NCI-H2227 (cell line): ENCODE measurements at regions not wholly inside any gene's neighbourhood (a gene's known extent, or its start where the extent isn't known, plus 50 kb on each side); places are given as distances from the start of the nearest gene placed in this dataset.
A peak's percentile ranks its signal among the peaks of the same experiment; 100 is the strongest.

Experiments
- DNase-seq: peaks from one replicate; lab custom pipeline; 2025; ENCODE audit not compliant: unreplicated experiment; lab: John Stamatoyannopoulos, UW

GRCh38 chr6:50102676-50103075, 52.9 kb upstream of the DEFB112 start:
- no peak for DNase-seq

DNA sequence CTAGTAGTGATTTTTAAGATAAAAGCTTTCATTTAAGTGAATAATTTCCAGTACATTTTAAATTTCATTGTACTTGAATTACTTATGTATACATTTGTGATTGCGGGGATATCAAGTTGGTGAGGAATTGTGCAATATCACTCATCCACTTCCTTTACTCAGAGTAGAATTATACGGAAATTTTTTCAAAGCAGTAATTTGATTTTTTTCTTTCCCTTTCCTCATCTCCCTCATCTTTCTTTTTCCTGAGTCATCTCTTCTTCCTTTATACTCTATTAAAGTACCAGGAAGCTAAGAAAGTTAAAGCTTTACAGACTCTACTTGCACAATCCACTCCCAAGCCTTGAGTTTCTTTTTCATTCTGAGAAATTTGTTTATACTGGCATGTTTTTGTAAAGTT, 60.9 kb upstream of the DEFB112 start:
- no peak for DNase-seq

GRCh38 chr6:50112981-50113857, 63.5 kb upstream of the DEFB112 start:
- no peak for DNase-seq

DNA sequence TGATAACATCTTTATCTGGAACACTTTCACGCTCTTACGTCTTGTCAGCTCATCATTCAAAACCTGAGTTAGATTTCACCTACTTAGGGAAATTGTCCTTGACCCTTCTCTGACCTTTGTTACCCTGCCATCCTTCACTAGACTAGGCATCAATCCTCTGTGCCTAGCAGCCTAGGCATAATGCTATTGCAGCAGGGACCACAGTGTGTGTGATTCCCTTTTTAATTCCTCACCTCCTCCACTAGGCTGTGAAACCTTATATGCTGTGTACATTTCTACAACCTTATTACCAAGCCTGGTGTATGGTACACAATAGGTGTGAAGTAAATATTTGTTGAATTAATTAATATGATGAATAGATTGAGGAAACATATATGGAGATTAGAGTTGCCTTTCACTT, 66.7 kb upstream of the DEFB112 start:
- DNase-seq, result no peak

GRCh38 chr6:50116797-50117542, 67.2 kb upstream of the DEFB112 start:
- no peak for DNase-seq

DNA sequence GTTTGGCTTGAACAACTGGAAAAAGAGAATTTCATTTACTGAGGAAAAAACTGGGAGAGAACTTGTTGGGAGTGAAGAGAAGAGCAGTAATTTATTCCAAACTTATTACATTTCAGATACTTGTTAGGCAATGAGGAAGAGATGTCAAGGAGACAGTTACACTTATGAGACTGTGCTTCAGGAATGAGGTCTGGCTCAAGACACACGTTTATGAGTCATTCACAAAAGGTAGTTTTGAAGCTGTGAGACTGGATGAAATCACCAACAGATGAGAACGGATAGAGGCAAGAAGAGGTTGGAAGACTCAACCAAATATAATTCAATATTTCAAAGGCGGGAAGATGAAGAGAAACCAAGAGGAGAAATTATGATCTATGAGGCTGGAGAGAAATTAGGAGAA, 70.6 kb upstream of the DEFB112 start:
- DNase-seq, result no peak

DNA sequence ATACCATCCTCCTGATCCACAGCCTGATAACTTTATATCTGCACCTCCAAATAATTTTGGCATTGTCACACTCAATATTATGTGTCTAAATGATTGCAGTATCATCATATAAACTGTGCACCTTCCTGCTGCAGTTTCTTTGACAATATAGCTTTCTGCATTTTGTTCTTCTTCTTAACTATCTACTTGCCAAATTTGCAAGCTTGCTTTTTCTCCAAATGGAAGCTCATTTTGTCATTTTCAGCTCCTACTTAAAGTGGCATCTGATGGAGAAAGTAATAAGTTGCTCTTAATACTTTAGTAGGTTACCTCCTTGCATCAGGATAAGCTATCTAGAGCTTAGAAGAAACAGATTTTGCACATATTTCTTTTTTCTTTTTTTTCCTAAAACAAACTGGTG, 74.0 kb upstream of the DEFB112 start:
- DNase-seq, result no peak

DNA sequence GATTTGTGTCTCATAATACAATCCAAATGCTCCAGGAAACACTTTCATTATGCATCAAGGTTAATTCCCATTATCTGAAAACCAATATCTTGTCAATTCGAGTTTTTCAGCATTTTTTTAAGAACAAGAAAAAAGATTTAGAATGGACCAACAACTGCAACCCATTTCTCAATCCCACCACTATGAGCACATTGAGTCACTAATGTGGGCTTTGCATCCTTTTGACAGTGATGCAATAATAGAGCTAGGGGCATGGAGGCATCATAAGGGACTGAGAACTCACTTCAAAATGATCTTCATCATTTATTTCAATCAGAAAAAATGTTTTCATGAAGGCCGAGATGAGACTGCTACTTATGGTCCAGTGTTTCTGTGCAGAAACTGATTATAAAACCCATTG, 74.8 kb upstream of the DEFB112 start:
- DNase-seq, result no peak

- no peak for DNase-seq
These were observed 78.8 kb upstream of the DEFB112 start for GRCh38 chr6:50128420-50129005.

DNA sequence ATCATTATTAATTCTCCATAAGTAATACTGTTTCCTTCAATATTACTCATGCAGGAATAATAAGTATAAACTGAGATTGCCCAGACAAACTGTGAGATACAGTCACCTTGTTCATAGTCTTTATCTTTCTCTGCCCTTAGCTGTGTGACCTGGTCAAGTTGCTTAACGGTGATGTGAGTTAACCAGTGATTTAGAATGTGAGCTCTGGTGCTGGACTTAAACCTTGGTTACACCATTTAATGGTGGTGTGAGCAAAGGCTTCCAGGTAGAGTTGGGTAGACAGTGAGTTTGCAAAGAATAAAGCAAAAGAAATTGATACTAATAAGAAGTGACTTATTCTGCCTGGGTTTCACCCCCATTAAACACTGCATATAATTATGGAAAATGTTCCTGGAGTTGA, 86.2 kb upstream of the DEFB112 start:
- no peak for DNase-seq

GRCh38 chr6:50141100-50141499, 91.4 kb upstream of the DEFB112 start:
- no peak for DNase-seq

GRCh38 chr6:50143011-50143719, 93.4 kb upstream of the DEFB112 start:
- no peak for DNase-seq

DNA sequence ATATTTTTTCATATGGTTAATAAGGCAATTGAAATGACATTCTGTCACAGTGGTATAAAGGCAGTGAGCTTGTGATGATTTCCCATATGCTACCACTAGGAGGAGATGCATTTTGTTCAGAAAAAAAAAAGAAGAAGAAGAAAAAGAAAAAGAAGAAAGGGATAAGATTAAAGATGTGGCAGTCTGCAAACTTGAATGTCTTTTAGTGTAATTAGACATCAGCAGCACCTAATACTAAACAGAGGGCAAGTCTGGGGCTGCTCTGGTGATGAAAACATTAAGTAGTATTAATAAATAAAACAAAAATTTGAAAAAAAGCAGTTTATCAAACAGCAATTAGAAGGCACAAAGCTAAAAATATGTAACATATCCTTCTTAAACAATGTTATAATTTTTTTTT, 95.4 kb upstream of the DEFB112 start:
- no peak for DNase-seq

DNA sequence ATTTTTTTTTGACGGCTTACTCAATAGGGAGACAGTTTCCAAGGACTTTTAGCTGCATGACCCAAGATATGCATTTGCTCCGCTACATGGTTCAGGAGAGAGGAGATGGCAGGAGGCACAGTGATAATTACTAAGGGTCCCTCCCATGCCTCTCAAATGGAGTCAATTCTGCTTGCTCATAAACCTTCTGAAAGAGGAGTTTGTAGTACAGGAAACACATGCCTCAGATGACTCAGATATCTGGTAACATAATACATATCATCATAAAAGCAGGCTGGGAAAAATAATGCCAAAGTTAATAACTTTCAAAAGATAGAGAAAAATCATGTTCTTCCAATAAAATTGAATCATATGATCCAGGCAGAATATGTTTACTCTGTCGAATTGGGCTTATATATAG, 97.6 kb upstream of the DEFB112 start:
- no peak for DNase-seq

GRCh38 chr6:50180646-50181045, 130.9 kb upstream of the DEFB112 start:
- no peak for DNase-seq

GRCh38 chr6:50185006-50185405, 135.3 kb upstream of the DEFB112 start:
- DNase-seq, result no peak

DNA sequence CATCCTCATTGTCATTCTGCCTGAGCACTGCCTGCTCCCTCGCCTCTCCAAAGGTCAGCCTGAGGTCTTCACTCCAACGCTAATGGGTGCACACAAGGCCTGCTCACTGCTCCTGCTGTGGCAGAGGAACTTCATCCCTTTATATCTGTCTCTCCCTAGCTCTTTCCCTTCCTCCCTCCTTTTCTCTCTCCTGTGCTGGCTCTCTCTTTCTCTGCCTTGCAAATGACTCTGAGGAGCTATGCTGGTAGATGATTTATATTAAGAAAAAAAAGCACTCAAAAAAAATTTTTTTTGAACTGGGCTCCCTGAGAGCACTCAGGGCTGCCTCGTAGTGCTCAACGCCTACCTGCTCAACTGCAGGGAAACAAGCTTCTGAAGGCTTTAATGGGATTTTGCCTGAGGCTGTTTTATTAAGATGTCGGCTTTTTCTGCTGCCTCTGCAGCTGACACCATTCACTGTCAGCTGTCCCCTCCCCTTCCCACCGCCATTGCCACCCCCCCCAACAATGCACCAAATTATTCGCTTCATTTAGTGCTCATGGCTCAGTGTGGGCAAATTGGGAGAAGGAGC, 137.7 kb upstream of the DEFB112 start:
- DNase-seq, result peak; percentile 14

GRCh38 chr6:50198245-50198644, 148.5 kb upstream of the DEFB112 start:
- DNase-seq, result no peak

- no peak for DNase-seq
These were observed 153.0 kb upstream of the DEFB112 start for GRCh38 chr6:50202766-50203165.

DNA sequence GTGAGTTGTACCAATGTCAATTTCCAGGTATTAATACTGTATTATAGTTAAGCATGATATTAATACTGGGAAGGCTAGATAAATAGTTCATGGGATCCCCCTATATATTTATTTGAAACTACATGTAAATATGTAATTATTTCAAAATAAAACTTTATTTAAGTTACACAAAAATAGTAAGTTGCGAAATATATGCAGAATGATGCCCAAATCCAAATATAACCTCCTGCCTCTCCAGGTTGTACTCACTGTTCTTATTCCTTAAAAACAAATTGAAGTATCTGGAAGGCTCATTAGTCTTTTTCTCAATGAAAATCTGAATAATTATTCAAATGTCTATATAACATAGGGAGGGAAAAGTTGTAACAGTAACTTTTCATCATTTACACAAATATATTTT, 161.9 kb upstream of the DEFB112 start:
- no peak for DNase-seq

DNA sequence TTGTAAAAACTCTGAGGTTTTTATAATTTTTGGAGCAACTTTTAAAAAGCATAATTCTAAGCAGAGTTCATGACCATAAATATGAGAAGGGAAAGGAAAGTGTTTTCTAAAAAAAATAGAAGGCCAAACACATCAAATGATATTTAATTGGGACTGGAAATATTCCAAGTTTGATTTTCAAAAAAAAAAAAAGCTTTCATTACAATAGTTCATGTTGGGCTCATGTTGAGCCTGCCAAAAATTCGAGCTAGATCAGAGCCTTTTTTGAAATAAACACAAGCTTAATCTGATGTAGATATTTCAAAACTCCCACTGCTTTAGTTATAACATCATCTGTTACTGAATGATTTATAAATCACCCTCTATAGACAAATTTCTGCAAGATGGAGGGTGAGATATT, 163.4 kb upstream of the DEFB112 start:
- no peak for DNase-seq
